Right lobe of liver (tissue), 4 donors: ENCODE measurements at regions not wholly inside any gene's neighbourhood (a gene's known extent, or its start where the extent isn't known, plus 50 kb on each side); places are given as distances from the start of the nearest gene placed in this dataset.

Source experiments
- POLR2A ChIP-seq: fragments of 450-650 bp; IDR thresholded peaks from one replicate; pipeline ENCODE4 v1.6.1; 2017; ENCODE audit warnings: antibody characterized with exemption, mild to moderate bottlenecking
- TF ChIP-seq, protein P1 (sequence below), 4 donors: fragments of 200-600 bp in 3 of 4; fragments of 450-650 bp in 1 of 4; IDR thresholded peaks; one replicate each; pipeline versions ENCODE4 v1.5.1 to v1.8.0; 2016 to 2022; ENCODE audit warnings: antibody characterized with exemption in 4 of 4, mild to moderate bottlenecking in 2 of 4
- donor health status: DM: no; HTN: no; CAD: no.
- donor health status: DM: no; HTN: no; CAD: no.
- donor health status: DM: no; HTN: yes; CAD: no.

DNA sequence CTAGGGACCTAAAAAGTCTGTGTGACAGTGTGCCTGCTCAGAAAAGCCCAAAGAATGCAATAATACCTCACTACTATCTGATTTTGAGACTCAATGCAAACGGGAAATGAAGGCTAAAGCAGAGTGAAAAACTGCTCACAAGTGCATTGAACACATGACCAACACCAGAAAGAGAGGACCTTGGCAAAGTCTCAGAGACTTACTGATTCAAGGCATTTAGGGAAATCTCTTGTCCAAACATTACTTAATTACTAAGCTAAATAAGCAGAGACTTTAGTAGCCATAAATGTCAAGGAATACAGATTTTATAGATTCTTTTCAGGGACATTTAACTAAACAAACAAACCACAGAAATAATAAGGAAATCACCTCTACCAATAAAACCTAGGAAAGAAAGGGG is 916.0 kb downstream of the FSTL5 start:
- TF ChIP-seq, protein P1, sequence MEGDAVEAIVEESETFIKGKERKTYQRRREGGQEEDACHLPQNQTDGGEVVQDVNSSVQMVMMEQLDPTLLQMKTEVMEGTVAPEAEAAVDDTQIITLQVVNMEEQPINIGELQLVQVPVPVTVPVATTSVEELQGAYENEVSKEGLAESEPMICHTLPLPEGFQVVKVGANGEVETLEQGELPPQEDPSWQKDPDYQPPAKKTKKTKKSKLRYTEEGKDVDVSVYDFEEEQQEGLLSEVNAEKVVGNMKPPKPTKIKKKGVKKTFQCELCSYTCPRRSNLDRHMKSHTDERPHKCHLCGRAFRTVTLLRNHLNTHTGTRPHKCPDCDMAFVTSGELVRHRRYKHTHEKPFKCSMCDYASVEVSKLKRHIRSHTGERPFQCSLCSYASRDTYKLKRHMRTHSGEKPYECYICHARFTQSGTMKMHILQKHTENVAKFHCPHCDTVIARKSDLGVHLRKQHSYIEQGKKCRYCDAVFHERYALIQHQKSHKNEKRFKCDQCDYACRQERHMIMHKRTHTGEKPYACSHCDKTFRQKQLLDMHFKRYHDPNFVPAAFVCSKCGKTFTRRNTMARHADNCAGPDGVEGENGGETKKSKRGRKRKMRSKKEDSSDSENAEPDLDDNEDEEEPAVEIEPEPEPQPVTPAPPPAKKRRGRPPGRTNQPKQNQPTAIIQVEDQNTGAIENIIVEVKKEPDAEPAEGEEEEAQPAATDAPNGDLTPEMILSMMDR (IDR thresholded peaks at IDR 0.05): no peak
- no peak for TF ChIP-seq POLR2A
